Esophagus squamous epithelium (tissue), 5 donors: ENCODE measurements at regions not wholly inside any gene's neighbourhood (a gene's known extent, or its start where the extent isn't known, plus 50 kb on each side); places are given as distances from the start of the nearest gene placed in this dataset.

Experiments
- DNase-seq: peaks from one replicate; lab custom pipeline; 2025; lab: John Stamatoyannopoulos, UW
- H3K27ac ChIP-seq, 4 donors: fragments of 200-600 bp; sonication (generic); one replicate each; pipeline ENCODE4 v1.5.1; 2016 to 2019; ENCODE audit warnings: mild to moderate bottlenecking in 1 of 4
- H3K27me3 ChIP-seq, 4 donors: fragments of 200-600 bp; sonication (generic); 1 replicate in 3 of 4; 2 replicates in 1 of 4; pipeline versions ENCODE4 v1.5.1 to v1.6.0; 2017 to 2021; ENCODE audit warnings: antibody characterized with exemption in 1 of 4
- H3K36me3 ChIP-seq, 3 donors: fragments of 200-600 bp; sonication (generic); one replicate each; pipeline ENCODE4 v1.5.1; 2016 to 2019
- H3K4me1 ChIP-seq, 3 donors: fragments of 200-600 bp; sonication (generic); one replicate each; pipeline ENCODE4 v1.5.1; 2017 to 2019
- H3K4me3 ChIP-seq, 4 donors: fragments of 200-600 bp; sonication (generic); 1 replicate in 3 of 4; 2 replicates in 1 of 4; pipeline ENCODE4 v1.5.1; 2016 to 2019; ENCODE audit warnings: mild to moderate bottlenecking in 2 of 4, moderate library complexity in 1 of 4
- H3K9me3 ChIP-seq, 3 donors: fragments of 200-600 bp; sonication (generic); one replicate each; pipeline ENCODE4 v1.5.1; 2016 to 2019
- CTCF ChIP-seq, 6 experiments: fragments of 450-650 bp in 4 of 6; fragments of 200-600 bp in 2 of 6; sonication (generic) in 2 of 6; IDR thresholded peaks; one replicate each; pipeline ENCODE4 v1.5.1; 2016 to 2019; ENCODE audit warnings: antibody characterized with exemption in 6 of 6, mild to moderate bottlenecking in 4 of 6, moderate library complexity in 4 of 6
- POLR2A ChIP-seq, 4 donors: fragments of 450-650 bp; IDR thresholded peaks; one replicate each; pipeline ENCODE4 v1.6.1; 2017; ENCODE audit warnings: antibody characterized with exemption in 4 of 4, mild to moderate bottlenecking in 4 of 4, moderate library complexity in 3 of 4
- WGBS, 2 donors: methylation state at CpG; one replicate each; pipeline ENCODE4 v1.1.5; 2018; 5-methylcytosine and 5-hydroxymethylcytosine counted together
- intact Hi-C: fragments of 100-400 bp; cut with DNase I; formaldehyde crosslinking; loops from one replicate; pipeline ENCODE4 v1.15.0; 2022
- donor health status: DM: yes; HTN: yes; CAD: no.

GRCh38 chr5:96049398-96050272 lies 88.0 kb upstream of the ELL2 start:
- H3K27ac ChIP-seq = no peak overlapping the region
- intact Hi-C loops = no loop called here
- H3K36me3 ChIP-seq = no peaks in the 10 kb centered on the region
- TF ChIP-seq POLR2A (IDR thresholded peaks at IDR 0.05) = no peak
- TF ChIP-seq CTCF (IDR thresholded peaks at IDR 0.05) = no peak
- no peaks in the 10 kb centered on the region for H3K9me3 ChIP-seq
- no peak for DNase-seq
- 62 to 68% methylated on average over 3 of the region's 3 CpGs for WGBS, 2 donors
- peaks cover 0 to 25% (median 0%) of the 10 kb centered on the region in 3 donors for H3K4me1 ChIP-seq
- H3K4me3 ChIP-seq = no peak overlapping the region
- no peaks in the 10 kb centered on the region for H3K27me3 ChIP-seq

GRCh38 chr5:96048763-96049162 lies 87.1 kb upstream of the ELL2 start:
- intact Hi-C loops = no loop called here
- H3K27me3 ChIP-seq = no peaks in the 10 kb centered on the region
- TF ChIP-seq POLR2A (IDR thresholded peaks at IDR 0.05) = no peak
- TF ChIP-seq CTCF (IDR thresholded peaks at IDR 0.05) = no peak
- H3K27ac ChIP-seq = no peak overlapping the region
- WGBS, 2 donors = 65 to 80% methylated on average over 6 of the region's 6 CpGs
- H3K4me3 ChIP-seq = no peak overlapping the region
- no peak for DNase-seq
- H3K9me3 ChIP-seq = no peaks in the 10 kb centered on the region
- peaks cover 0 to 25% (median 0%) of the 10 kb centered on the region in 3 donors for H3K4me1 ChIP-seq
- H3K36me3 ChIP-seq = no peaks in the 10 kb centered on the region

- H3K27ac ChIP-seq = no peak overlapping the region
- no peaks in the 10 kb centered on the region for H3K36me3 ChIP-seq
- intact Hi-C loops = no loop called here
- no peak for TF ChIP-seq CTCF (IDR thresholded peaks at IDR 0.05)
- no peak for TF ChIP-seq POLR2A (IDR thresholded peaks at IDR 0.05)
- H3K4me1 ChIP-seq = peaks cover 0 to 9% (median 0%) of the 10 kb centered on the region in 3 donors
- WGBS, 2 donors = 72 to 83% methylated on average over 5 of the region's 5 CpGs
- DNase-seq = no peak
- no peaks in the 10 kb centered on the region for H3K27me3 ChIP-seq
- no peaks in the 10 kb centered on the region for H3K9me3 ChIP-seq
- no peak overlapping the region for H3K4me3 ChIP-seq
Measured at GRCh38 chr5:96045888-96046287, 84.2 kb upstream of the ELL2 start.

- Histone ChIP-seq H3K36me3 (no peaks in the 10 kb centered on the region), H3K27ac (no peak overlapping the region), H3K4me3 (no peak overlapping the region), H3K4me1 (no peaks in the 10 kb centered on the region), H3K9me3 (no peaks in the 10 kb centered on the region), H3K27me3 (no peaks in the 10 kb centered on the region)
- TF ChIP-seq CTCF (IDR thresholded peaks at IDR 0.05) = no peak
- no peak for TF ChIP-seq POLR2A (IDR thresholded peaks at IDR 0.05)
- intact Hi-C loops = no loop called here
- no peak for DNase-seq
Measured at GRCh38 chr5:96043446-96043845, 81.8 kb upstream of the ELL2 start.

GRCh38 chr5:96037128-96037527 lies 75.5 kb upstream of the ELL2 start:
- Histone ChIP-seq H3K36me3 (no peaks in the 10 kb centered on the region), H3K9me3 (no peaks in the 10 kb centered on the region), H3K4me1 (peaks cover 0 to 26% (median 4%) of the 10 kb centered on the region in 3 donors), H3K27ac (peak overlapping the region; percentile 62 to 81 (median 64)), H3K4me3 (no peak overlapping the region), H3K27me3 (no peaks in the 10 kb centered on the region)
- no peak for DNase-seq
- WGBS, 2 donors = 48 to 55% methylated on average over 2 of the region's 2 CpGs
- TF ChIP-seq POLR2A (IDR thresholded peaks at IDR 0.05) = no peak
- no peak for TF ChIP-seq CTCF (IDR thresholded peaks at IDR 0.05)
- intact Hi-C loops = no loop called here
